Activated CD4-positive, alpha-beta T cell treated with anti-CD3 and anti-CD28 coated beads, Interleukin-2, amount 50 U/mL, for 1 hour (primary cell): ENCODE measurements at regions not wholly inside any gene's neighbourhood (a gene's known extent, or its start where the extent isn't known, plus 50 kb on each side); places are given as distances from the start of the nearest gene placed in this dataset.

ENCODE experiments used
- DNase-seq: peaks from one replicate; pipeline ENCODE4 v3.0.0-alpha.2; 2020

DNA sequence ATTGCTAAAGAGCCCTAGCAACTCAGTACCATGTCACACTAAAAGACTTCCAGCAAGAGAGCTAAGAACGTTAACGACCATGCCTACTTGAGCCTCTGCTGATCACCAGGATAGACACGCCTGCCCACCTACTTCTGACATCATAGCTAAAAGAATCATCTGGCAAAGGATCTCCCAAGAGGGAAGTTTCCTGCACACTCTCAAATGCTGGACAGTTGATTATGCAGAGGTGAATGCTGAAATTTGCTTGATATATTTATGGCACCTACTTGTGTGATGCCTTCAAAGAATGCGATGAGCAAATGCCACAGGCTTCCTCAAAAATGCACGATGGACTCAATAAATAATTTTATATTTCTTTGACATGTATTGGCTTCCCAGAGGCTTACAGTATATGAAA, 113.6 kb downstream of the GALC start:
- DNase-seq, result no peak

DNA sequence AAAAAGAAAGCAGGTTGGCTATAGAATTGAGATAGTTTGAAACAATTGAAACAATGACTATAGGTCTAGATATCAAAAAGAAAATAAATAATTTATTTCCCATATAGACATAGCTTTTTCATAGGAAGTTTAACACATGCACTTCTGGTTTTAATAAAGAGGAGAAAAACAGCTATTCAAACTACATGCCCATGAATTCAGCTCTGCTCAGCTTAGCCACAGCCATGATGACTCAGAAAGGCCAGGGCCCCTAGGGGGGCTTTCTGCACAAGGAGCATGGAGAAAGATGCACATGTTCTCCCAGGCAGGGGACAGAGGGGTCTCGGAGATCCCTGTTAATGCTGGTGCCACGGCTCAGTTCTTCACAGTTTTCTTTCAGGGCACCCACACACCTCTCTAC, 114.0 kb downstream of the GALC start:
- no peak for DNase-seq

- DNase-seq, result no peak
Observed at GRCh38 chr14:87877877-87878276, 115.1 kb downstream of the GALC start.

DNA sequence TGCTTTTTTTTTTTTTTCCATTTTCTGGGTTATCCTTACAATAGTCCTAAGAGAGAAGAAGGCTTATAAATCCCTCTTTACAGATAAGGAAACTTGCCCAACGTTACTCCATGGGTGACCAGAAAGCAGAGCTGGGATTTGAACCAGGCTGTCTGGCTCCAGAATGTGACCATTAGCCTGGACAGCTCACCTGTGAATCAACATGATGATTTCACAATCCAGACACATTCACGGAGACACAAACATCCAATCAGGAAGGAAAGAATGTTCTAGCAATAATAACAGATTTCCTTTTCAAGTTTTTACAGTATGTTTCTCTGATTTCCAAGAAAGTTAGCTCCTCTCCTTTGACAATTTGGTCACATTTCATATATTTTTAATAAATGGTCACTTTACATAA, 118.3 kb downstream of the GALC start:
- no peak for DNase-seq

- no peak for DNase-seq
Observed at GRCh38 chr14:87873741-87874140, 119.2 kb downstream of the GALC start.

DNA sequence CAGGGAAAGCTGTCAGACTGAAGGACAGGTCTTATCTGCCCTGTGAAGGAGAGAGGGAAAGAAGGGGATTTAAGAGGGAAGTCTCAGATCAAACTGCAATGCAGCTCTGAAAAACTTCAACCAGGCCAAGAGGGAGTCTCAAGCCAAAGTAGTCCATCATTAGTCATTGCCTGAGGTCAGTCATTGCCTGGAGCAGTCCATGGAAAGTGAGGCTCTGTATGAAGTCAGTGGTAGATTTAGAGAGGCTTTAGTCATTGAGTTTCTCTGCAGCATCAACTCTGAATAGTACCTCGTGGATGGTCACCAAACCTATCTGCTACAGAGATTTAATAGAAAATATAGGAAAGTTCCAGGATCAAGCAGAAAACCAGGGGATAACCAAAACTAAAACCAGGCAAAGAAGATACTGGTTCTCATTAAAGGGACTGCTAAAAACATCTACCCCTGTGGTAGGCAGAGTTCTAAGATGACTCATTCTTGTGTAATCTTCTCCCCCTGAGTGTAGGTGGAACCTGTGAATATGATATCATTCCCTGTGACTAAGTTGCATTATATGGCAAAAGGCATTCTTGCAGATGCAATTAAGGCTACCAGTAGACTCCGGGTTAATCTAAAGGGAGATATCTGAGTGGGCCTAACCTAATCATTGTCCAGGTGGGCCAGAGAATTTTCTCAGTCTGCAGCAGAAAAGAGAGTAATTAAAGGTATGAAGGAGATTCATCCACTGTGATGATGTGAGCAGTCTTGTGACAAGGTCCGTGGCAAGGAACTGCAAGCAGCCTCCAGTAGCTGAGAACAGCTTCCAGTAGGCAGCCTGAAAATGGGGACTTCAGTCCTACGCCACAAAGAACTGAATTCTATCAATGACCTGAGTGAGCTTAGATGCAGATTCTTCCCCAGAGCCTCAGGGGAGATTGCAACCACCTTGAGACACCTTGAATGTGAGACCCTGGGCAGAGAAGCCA, 123.1 kb downstream of the GALC start:
- DNase-seq, result no peak

GRCh38 chr14:87868920-87869319, 124.1 kb downstream of the GALC start:
- DNase-seq, result no peak

GRCh38 chr14:87866116-87866515, 126.9 kb downstream of the GALC start:
- DNase-seq, result no peak

DNA sequence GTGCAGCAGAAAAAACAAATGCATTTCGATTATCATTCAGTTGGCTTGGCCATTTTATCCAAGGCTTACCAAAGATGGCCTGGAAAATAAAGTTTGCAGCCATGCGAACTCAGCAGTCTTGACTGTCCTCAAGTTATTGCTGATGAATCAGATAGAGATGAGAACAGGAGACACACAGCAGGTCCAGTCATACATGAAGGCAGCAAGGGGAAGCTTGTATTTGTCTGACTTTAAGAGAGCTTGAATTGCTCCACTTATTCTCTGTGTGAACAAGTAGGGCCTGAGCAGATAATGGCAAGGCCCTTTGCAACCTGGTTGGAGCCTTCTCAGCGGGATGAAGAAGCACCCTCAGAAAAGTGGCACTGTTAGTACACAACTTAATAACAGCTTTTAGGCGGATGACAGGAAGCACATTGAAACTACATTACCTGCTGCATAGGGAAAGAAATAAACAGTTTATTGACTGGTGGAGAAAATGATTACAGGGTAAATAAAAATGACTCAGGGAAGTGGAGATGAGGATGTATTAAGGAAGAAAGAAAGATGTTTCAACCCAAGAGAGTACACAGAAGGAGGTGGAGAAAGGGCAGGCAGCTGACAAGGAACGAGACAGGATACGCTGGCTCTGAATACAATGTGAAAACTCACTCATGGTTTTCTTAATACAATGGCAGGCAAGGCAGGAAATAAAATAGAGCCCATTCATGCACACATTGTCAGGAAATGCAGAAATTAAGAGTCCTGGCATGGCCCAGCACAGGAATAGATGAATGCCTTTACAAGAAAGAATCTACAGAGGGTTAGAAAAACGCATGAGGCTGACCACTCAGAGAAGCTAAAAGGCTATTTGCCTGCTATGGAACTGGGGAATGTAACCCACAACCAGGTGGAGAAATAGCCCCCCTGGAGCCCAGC, 128.4 kb downstream of the GALC start:
- DNase-seq, result no peak

- no peak for DNase-seq
Observed at GRCh38 chr14:87863047-87863446, 129.9 kb downstream of the GALC start.

- no peak for DNase-seq
Observed at GRCh38 chr14:87852107-87852506, 140.9 kb downstream of the GALC start.

DNA sequence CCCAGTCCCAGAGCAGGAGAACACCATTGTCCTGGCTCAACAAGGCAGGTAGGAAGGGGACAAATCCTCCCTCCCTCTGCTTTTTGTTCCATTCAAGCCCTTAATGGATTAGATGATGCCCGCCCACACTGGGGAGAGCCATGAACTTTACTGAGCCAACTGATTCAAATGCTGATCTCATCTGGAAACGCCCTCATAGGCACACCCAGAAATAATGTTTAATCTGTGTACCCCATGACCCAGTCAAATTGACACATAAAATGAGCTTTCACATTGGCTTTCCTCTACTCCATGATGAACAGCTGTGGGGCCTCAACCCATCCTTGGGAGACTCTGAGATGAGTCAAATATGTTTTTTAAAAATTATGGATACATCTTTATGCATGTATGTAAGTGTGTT, 141.8 kb downstream of the GALC start:
- no peak for DNase-seq

DNA sequence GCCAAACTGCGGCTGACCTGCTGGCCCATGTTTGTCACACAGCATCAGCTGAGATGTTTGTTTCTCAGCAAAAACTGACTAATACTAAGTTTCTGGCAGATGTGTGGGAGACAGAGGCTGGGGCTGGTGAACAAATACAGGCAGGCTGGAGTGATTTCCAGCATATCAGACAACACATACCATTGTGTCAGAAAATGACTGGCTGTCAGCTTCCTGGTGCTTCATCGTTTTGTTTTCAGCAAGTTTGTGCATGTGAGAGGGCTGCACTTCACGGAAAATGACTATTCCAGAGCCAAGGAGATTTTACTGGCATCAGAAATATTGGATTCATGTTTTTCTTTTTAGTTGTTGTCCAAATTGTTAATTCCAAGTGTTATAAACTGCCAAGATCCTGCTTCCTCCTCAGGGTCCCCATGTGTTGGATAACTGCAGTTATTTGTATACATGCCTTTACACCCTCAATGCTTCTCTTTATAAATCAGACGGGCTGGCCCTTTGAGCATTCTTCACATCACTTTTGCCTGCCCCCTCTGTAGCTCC, 145.7 kb downstream of the GALC start:
- DNase-seq, result no peak

GRCh38 chr14:87840906-87841305, 152.1 kb downstream of the GALC start:
- no peak for DNase-seq

DNA sequence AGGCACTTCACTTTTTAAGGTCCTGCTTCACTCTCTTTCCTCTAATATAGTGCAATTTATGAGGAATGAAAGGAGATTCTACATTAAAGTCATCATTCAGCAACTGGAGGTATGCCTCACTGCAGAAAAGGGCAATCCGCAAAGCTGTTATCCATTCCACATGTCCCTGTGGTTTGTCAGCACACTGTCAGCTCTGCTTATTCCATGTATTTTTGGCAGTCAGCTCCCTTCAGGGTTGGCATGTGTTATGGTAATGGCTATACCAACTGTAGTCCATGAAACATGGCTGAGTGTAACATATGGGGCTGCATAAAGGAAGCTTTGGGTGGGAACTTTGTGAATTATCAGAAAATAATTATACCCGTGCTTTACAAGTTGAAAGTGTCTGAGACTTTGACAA, 154.1 kb downstream of the GALC start:
- DNase-seq, result no peak

DNA sequence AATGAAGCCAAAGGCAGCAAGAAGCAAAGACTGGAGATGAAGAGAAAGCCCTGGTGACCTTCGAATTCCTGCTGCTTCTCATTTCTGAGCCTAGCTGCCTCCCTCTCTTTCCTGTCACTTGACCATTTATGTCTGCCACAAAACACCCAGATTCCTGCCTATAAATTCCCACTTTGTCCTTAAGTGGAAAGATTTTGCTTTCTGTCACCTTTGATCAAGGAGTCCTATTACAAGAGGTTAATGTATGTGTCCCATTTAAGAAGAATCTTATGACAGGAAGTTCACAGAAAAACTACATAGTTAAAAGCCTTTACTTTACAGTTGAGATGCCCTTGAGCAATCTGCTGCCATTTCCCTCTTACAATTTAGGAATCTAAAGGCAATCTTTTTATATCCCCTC, 155.7 kb downstream of the GALC start:
- DNase-seq, result no peak

GRCh38 chr14:87834594-87834993, 158.4 kb downstream of the GALC start:
- no peak for DNase-seq

GRCh38 chr14:87833026-87833425, 160.0 kb downstream of the GALC start:
- DNase-seq, result no peak

- DNase-seq, result no peak
Observed at GRCh38 chr14:87830443-87831096, 162.4 kb downstream of the GALC start.

GRCh38 chr14:87829543-87829942, 163.4 kb downstream of the GALC start:
- no peak for DNase-seq

DNA sequence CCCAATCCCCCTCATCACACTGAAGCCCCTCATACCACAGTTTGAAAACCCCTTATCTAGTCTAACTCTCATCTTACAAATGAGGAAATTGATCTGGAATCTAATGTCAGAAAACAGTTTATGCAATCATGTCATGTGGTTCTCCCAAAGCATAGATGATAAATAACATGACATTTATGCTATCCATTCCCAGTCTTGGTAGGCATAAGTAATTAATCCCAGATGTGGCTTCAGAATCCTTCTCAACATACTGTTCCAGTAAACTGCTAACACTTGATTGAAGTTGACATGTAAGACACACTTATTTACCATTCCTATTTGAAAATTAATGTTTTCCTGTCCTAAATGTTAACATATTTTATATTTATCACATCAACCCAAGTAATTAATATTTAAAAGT, 168.7 kb downstream of the GALC start:
- DNase-seq, result no peak

DNA sequence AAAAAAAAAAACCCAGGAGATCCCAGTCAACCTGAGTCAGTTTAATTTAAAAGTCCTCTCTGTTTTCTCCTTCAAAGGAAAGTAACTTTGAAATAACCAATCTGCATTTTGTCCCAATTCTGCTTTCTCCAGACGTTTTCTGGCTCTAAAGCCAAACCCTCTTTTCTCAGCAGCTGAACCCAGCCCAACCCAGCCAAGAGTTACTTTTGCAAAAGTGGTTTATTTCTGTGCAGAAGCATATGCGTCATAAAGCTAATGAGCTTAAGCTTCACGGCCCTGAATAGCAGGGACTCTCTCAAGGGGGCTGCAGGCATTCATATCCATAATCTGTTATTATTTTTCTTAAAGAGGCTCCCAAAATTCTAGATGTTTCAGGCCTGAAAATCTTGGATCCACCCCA, 176.6 kb downstream of the GALC start:
- no peak for DNase-seq

DNA sequence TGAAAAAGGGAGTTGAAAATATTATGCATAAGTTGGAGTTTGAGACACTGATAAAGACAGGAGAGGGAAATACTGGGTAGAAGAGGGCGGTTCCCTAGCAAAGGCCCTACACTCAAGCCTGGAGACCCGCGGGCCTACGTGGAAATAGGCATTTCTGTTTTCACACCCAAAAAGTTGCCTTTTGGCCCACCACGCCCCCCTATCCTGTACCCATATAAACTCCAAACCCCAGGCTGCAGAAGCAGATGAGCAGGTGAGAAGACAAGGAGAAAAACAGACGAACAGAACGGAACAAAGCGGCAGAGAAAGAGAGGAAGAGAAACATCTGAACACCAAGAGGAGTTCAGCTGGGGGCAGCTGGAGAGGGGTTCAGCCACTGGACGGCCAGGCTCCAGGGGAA, 177.9 kb downstream of the GALC start:
- no peak for DNase-seq
